Gastrocnemius medialis (tissue), 4 donors: ENCODE measurements at regions not wholly inside any gene's neighbourhood (a gene's known extent, or its start where the extent isn't known, plus 50 kb on each side); places are given as distances from the start of the nearest gene placed in this dataset.

Experiments used
- ATAC-seq, 2 donors: fragments of 150-250 bp; one replicate each; pipeline ENCODE4 v1.9.1; 2016
- DNase-seq, 2 donors: peaks; one replicate each; pipeline ENCODE4 v3.0.0-alpha.2; 2019
- H3K27ac ChIP-seq, 4 donors: fragments of 200-600 bp; sonication (generic); 1 replicate in 1 of 4; 2 replicates in 3 of 4; pipeline ENCODE4 v1.5.1; 2016 to 2018; ENCODE audit warnings: mild to moderate bottlenecking in 2 of 4, moderate library complexity in 1 of 4
- H3K27me3 ChIP-seq, 3 donors: fragments of 200-600 bp; sonication (generic) in 2 of 3; 1 replicate in 1 of 3; 2 replicates in 2 of 3; pipeline versions ENCODE4 v1.5.1 to v1.6.0; 2016 to 2019; ENCODE audit warnings: mild to moderate bottlenecking in 1 of 3, moderate library complexity in 1 of 3
- H3K36me3 ChIP-seq, 2 donors: fragments of 200-600 bp; sonication (generic) in 1 of 2; one replicate each; pipeline ENCODE4 v1.5.1; 2017 to 2018
- H3K4me1 ChIP-seq, 2 donors: fragments of 200-600 bp; sonication (generic) in 1 of 2; one replicate each; pipeline ENCODE4 v1.5.1; 2016 to 2017; ENCODE audit warnings: mild to moderate bottlenecking in 2 of 2
- H3K4me3 ChIP-seq, 4 donors: fragments of 200-600 bp; sonication (generic) in 3 of 4; 1 replicate in 1 of 4; 2 replicates in 3 of 4; pipeline ENCODE4 v1.5.1; 2016 to 2019; ENCODE audit warnings: mild to moderate bottlenecking in 2 of 4
- H3K9me3 ChIP-seq, 3 donors: fragments of 200-600 bp; sonication (generic) in 2 of 3; 1 replicate in 1 of 3; 2 replicates in 2 of 3; pipeline ENCODE4 v1.5.1; 2016 to 2019
- CTCF ChIP-seq, 5 experiments: fragments of 450-650 bp in 3 of 5; fragments of 200-600 bp in 2 of 5; sonication (generic) in 2 of 5; IDR thresholded peaks in 4 of 5; conservative IDR thresholded peaks in 1 of 5; 1 replicate in 4 of 5; 2 replicates in 1 of 5; pipeline ENCODE4 v1.5.1; 2016 to 2019; ENCODE audit warnings: antibody characterized with exemption in 5 of 5, mild to moderate bottlenecking in 3 of 5, moderate library complexity in 3 of 5
- POLR2A ChIP-seq, 2 donors: fragments of 450-650 bp; IDR thresholded peaks; one replicate each; pipeline ENCODE4 v1.6.1; 2017; ENCODE audit warnings: antibody characterized with exemption in 2 of 2, mild to moderate bottlenecking in 2 of 2, moderate library complexity in 2 of 2
- in situ Hi-C, 4 donors: fragments of 200-750 bp; cut with MboI; loops; one replicate each; pipeline versions ENCODE4 v1.15.0 to v1.8.0; 2017; ENCODE audit warnings: low sequenced_read_pairs in 4 of 4
- intact Hi-C: fragments of 100-400 bp; cut with DNase I; formaldehyde crosslinking; loops from one replicate; pipeline ENCODE4 v1.15.1; 2023; ENCODE audit warnings: low total_unique reads

- Histone ChIP-seq H3K27me3 (no peaks in the 10 kb centered on the region), H3K4me1 (no peaks in the 10 kb centered on the region), H3K36me3 (no peaks in the 10 kb centered on the region), H3K9me3 (no peaks in the 10 kb centered on the region), H3K4me3 (no peak overlapping the region), H3K27ac (no peak overlapping the region)
- ATAC-seq, result no peak
- intact Hi-C loops (no loop called here), in situ Hi-C loops (no loop called here)
- DNase-seq, result no peak
- no peak for TF ChIP-seq POLR2A (IDR thresholded peaks at IDR 0.05)
- no peak for TF ChIP-seq CTCF (IDR thresholded peaks at IDR 0.05 in 4 of 5, conservative IDR thresholded peaks at IDR 0.05 in 1 of 5)
These were observed 53.8 kb upstream of the RGS1 start for GRCh38 chr1:192521734-192522133.

DNA sequence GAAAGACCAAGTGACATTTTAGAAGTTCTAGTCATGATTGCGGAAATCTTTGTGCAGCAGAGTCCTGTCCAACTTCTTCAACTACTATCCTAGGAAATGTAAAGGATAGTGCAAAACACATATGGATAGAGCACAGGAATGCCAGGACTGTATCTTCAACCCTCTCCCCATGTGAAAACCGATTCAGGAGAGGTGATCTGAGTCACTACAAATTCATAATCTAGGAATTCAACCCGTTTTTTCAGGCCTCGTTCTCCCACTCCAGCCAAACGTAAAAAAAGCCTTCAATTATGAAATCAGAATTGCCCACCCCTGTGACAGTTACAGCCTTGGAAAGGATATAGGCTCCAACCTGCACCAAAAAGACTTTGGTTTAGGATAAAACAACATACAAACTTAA is 52.9 kb upstream of the RGS1 start:
- intact Hi-C loops, result no loop called here
- ATAC-seq (no peak), DNase-seq (no peak)
- Histone ChIP-seq H3K27ac (no peak overlapping the region), H3K4me3 (no peak overlapping the region), H3K4me1 (no peaks in the 10 kb centered on the region), H3K9me3 (no peaks in the 10 kb centered on the region), H3K36me3 (no peaks in the 10 kb centered on the region), H3K27me3 (no peaks in the 10 kb centered on the region)
- in situ Hi-C loops, result no loop called here
- TF ChIP-seq CTCF (IDR thresholded peaks at IDR 0.05 in 4 of 5, conservative IDR thresholded peaks at IDR 0.05 in 1 of 5) (no peak), POLR2A (IDR thresholded peaks at IDR 0.05) (no peak)

DNA sequence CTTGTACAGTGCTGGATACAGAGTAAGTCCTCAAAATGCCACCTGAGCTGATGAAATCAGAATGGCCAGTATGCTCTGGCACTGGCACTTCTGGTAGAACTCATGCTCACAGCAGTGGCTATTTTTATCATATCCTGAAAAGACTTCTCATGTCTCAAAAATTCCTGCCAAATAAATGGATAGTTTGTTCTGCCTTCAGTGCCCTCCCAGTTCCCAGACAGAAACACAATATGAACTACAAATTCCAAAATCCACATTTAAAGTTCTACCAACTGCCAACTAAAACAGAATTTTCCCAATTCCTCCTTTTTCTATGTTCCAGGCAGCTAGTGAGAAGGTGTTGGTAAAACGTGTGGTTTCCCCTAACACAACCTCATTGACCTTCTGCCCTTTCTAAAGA is 51.4 kb upstream of the RGS1 start:
- in situ Hi-C loops (no loop called here), intact Hi-C loops (no loop called here)
- no peaks in the 10 kb centered on the region for H3K4me1 ChIP-seq
- no peaks in the 10 kb centered on the region for H3K9me3 ChIP-seq
- no peak overlapping the region for H3K27ac ChIP-seq
- DNase-seq, result no peak
- no peaks in the 10 kb centered on the region for H3K27me3 ChIP-seq
- H3K4me3 ChIP-seq, result no peak overlapping the region
- TF ChIP-seq POLR2A (IDR thresholded peaks at IDR 0.05) (no peak), CTCF (IDR thresholded peaks at IDR 0.05 in 4 of 5, conservative IDR thresholded peaks at IDR 0.05 in 1 of 5) (no peak)
- no peak for ATAC-seq
- no peaks in the 10 kb centered on the region for H3K36me3 ChIP-seq
